Left colon (tissue), 2 donors: ENCODE measurements at regions not wholly inside any gene's neighbourhood (a gene's known extent, or its start where the extent isn't known, plus 50 kb on each side); places are given as distances from the start of the nearest gene placed in this dataset.

Source experiments
- ATAC-seq: fragments of 200-7000 bp; cut with Tn5 transposase; one replicate; pipeline ENCODE4 v1.9.1; 2020; ENCODE audit warnings: mild to moderate bottlenecking, moderate library complexity
- DNase-seq, 2 donors: peaks; one replicate each; pipeline ENCODE4 v3.0.0-alpha.2; 2020
- intact Hi-C, 2 donors: fragments of 100-400 bp; cut with DNase I in 1 of 2; cut with micrococcal nuclease in 1 of 2; formaldehyde crosslinking; loops; one replicate each; pipeline versions ENCODE4 v1.11.2 to v1.14.0; 2022; cut with DNase I, micrococcal nuclease
- donor health status: DM: no; HTN: no; CAD: no.
- donor health status: DM: yes; HTN: yes; CAD: no.

- no peak for DNase-seq
- intact Hi-C loops = no loop called here
- no peak for ATAC-seq
These were observed 355.7 kb downstream of the LTN1 start for GRCh38 chr21:28636752-28637691.

DNA sequence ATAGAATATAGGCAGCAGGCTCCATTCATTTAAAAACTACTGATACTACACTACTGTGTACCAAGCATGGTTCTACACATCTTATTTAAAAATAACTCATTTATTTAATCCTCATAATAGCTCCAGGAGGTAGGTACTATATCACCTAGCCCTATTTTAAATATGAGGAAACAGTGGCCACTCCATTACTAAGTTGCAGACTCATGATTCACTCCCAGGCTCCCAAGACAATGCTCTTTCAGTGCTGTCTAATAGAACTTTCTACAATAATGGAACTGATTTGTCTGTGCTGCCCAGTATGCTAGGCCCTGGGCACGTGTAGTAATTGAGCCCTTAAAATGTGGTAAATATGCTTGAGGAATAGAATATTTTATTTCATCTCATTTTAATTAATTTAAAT, 357.1 kb downstream of the LTN1 start:
- intact Hi-C loops = no loop called here
- DNase-seq (no peak), ATAC-seq (no peak)

- DNase-seq (no peak), ATAC-seq (no peak)
- intact Hi-C loops = no loop called here
These were observed 358.7 kb downstream of the LTN1 start for GRCh38 chr21:28633839-28634555.

DNA sequence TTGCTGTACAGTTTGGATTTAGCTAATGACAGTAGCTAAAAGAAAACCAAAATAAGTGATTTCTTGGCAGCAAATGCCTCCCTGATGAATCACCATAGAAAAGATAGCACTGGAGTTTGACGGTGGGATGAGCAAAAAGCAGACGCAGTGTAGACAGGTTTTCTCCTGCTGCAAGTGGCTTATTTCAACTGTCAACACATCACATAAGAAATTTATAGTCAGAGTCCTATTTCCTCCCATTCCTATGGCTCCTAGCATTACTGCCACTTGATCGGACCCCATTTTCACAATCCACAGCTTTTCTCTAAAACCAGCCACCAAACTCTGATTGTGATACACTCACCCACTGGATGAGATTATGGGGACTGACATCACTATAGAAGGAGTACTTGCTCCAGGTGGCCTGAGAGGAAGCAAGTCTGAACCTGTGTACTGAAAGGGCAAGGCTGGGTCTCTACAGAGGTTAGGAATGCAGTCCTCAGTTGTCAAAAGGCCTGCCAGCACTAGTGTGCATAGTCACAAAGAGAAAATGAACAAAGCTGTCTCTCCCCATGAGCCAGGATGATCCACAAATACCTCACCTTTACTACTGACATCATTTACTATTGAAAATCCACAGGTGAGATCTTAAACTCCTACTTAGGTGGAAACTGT, 359.8 kb downstream of the LTN1 start:
- ATAC-seq (no peak), DNase-seq (no peak)
- intact Hi-C loops = no loop called here

DNA sequence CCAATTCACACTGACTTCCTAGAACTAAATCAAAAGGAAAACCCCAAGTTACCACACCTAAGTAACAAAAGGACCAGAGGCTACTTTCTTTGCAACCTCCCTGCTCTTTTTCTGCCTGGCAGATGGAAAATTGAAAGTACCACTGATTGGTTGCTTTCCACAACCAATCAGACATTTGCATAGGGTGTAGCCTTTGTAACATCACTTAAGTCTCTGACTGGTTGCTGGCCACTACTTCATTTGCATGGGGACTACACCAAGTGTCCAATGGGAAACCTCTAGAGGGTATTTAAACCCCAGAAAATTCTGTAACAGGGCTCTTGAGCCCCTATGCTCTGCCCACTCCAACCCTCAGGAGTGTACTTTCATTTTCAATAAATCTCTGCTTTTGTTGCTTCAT, 365.0 kb downstream of the LTN1 start:
- no peak for ATAC-seq
- no peak for DNase-seq

DNA sequence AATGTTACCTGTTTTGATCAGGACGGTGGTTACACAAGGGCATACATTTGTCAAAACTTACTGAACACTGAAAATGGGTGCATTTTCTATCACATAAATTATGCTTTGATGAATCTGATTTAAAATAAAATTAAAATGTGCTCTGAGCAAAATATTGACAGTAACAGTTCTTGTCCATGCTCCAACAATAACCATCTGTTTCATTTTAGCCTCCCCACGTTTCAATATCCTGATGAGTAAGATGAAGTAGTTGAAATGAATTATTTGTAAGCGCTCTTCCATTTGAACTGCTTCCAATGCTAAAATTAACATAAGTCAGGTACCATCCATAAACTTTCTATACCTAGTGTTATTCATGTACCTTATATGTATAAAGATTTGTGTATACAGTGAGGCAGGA, 365.4 kb downstream of the LTN1 start:
- no peak for DNase-seq

More for the DNA sequence above, 365.0 kb downstream of the LTN1 start:
- intact Hi-C loops = no loop called here

GRCh38 chr21:28624626-28625025, 368.1 kb downstream of the LTN1 start:
- intact Hi-C loops = no loop called here
- ATAC-seq = no peak
- no peak for DNase-seq

More for the DNA sequence above, 365.4 kb downstream of the LTN1 start:
- ATAC-seq = no peak
- intact Hi-C loops = no loop called here

DNA sequence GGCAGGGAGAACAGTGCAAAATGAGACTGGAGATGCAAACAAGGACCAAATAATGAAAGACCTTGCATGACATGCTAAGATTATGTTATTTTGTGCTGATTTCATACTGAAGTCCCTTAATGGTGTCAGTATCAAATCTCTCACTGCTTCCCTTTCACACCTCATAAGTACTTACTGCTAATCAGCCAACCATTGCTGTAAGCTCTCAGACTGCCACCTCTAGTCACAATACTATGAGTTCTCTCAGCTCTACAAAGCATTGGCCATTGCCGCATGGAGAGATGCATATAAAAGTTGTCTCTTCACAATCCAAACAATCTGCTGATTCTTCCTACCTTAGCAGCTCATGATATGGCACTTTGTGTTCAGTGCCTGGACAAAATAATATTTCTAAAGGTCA, 375.4 kb downstream of the LTN1 start:
- intact Hi-C loops = no loop called here
- ATAC-seq (no peak), DNase-seq (no peak)

GRCh38 chr21:28615276-28615675, 377.4 kb downstream of the LTN1 start:
- no peak for ATAC-seq
- intact Hi-C loops = no loop called here

DNA sequence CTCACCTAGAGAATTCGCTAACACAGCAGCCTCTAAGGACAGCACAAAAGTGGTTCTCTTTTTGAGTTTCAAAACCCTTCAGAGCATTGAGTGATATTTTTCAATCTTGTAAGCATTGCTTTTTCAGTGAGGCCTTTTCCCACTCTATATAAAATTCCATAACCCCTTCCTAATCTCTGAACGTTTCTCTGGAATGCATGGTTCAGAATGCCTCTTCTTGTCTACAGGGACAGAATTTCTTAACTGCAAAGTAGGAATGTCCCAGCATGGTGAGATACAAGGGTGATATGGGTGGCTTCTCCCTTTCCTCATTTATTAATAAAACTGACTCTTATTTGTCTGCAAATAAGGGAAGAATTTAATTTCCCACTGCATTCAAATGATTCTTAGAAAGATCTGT, 377.9 kb downstream of the LTN1 start:
- no peak for ATAC-seq
- intact Hi-C loops = no loop called here
- DNase-seq = no peak

More at GRCh38 chr21:28615276-28615675, 377.4 kb downstream of the LTN1 start:
- DNase-seq = no peak

- ATAC-seq = no peak
- intact Hi-C loops = no loop called here
- DNase-seq = no peak
These were observed 384.0 kb downstream of the LTN1 start for GRCh38 chr21:28608646-28609045.

- intact Hi-C loops = no loop called here
- no peak for ATAC-seq
- DNase-seq = no peak
These were observed 385.1 kb downstream of the LTN1 start for GRCh38 chr21:28607545-28607944.

DNA sequence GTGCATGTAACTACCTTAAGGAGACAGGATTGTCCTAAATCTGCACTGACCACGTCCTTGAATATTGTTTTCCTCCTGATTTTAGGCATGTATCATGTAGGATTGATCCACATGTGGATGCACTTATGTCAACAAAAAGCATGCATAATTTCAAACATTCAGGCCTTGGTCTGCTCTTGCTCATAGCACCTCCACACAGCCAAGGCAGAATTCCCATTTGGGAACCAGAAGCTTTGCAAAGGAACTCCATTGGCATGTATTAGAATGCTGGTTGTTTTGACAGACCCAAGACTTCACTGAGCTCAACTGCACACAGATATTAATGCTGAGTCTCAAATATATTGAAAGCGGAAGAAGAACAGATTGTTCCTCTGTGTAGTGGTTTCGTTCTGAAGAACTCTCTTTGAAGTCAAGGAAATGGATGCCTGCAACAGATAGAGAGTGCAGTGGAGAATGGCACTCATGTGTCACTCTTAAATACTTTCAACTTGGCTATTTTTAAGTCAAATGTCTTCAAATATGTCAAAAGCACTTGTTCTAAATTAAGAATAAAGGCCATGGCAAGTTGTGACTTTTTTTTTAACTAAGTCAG, 387.6 kb downstream of the LTN1 start:
- ATAC-seq = no peak
- intact Hi-C loops = no loop called here
- no peak for DNase-seq

- intact Hi-C loops = no loop called here
- DNase-seq (no peak), ATAC-seq (no peak)
These were observed 390.1 kb downstream of the LTN1 start for GRCh38 chr21:28602546-28602945.

- intact Hi-C loops = no loop called here
- DNase-seq = no peak
These were observed 394.5 kb downstream of the LTN1 start for GRCh38 chr21:28598214-28598613.

GRCh38 chr21:28592205-28592865, 400.3 kb downstream of the LTN1 start:
- intact Hi-C loops = no loop called here
- DNase-seq (no peak), ATAC-seq (no peak)

More at GRCh38 chr21:28598214-28598613, 394.5 kb downstream of the LTN1 start:
- no peak for ATAC-seq

GRCh38 chr21:28590676-28591075, 402.0 kb downstream of the LTN1 start:
- intact Hi-C loops = no loop called here
- DNase-seq (no peak), ATAC-seq (no peak)

DNA sequence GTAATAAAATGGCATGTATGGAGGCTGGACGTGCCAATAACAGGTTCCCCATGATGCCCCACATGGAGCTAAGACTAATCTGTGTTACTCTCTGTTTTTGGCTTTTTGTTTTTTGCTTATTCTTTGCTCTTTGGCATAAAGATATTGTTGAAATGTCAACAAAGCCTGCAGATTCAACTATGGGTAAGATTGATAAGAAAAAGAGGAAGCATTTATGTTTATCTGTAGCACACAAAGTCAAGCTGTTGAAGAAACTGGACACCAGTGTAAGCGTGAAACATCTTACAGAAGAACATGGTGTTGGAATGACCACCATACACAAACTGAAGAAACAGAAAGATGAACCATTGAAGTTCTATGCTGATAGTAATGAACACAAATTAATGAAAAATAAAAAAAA, 402.7 kb downstream of the LTN1 start:
- no peak for ATAC-seq
- no peak for DNase-seq
- intact Hi-C loops = no loop called here

GRCh38 chr21:28588997-28589396, 403.7 kb downstream of the LTN1 start:
- ATAC-seq (no peak), DNase-seq (no peak)
- intact Hi-C loops = no loop called here
